Gastroesophageal sphincter (tissue), 3 donors: ENCODE measurements at regions not wholly inside any gene's neighbourhood (a gene's known extent, or its start where the extent isn't known, plus 50 kb on each side); places are given as distances from the start of the nearest gene placed in this dataset.

Source experiments
- CTCF ChIP-seq, 4 experiments: fragments of 200-600 bp in 2 of 4; fragments of 450-650 bp in 2 of 4; sonication (generic) in 1 of 4; IDR thresholded peaks; one replicate each; pipeline ENCODE4 v1.5.1; 2017 to 2019; ENCODE audit warnings: antibody characterized with exemption in 4 of 4, mild to moderate bottlenecking in 2 of 4, moderate library complexity in 2 of 4
- EP300 ChIP-seq: sonication (generic); formaldehyde crosslinking; IDR thresholded peaks from one replicate; pipeline ENCODE4 v1.6.1; 2017; ENCODE audit warnings: antibody characterized with exemption, mild to moderate bottlenecking
- POLR2A ChIP-seq, 2 donors: fragments of 450-650 bp; IDR thresholded peaks; one replicate each; pipeline ENCODE4 v1.6.1; 2017; ENCODE audit warnings: antibody characterized with exemption in 2 of 2, mild to moderate bottlenecking in 2 of 2, moderate library complexity in 1 of 2
- POLR2AphosphoS5 ChIP-seq: sonication (generic); formaldehyde crosslinking; IDR thresholded peaks from one replicate; pipeline ENCODE4 v1.6.1; 2017; ENCODE audit warnings: antibody characterized with exemption

GRCh38 chr4:178689926-178690325, 1247.7 kb upstream of the AGA start:
- TF ChIP-seq EP300 (no peak), CTCF (IDR thresholded peaks at IDR 0.05) (no peak), POLR2A (IDR thresholded peaks at IDR 0.05) (no peak), POLR2AphosphoS5 (no peak)
